ENCODE measurements at regions not wholly inside any gene's neighbourhood (a gene's known extent, or its start where the extent isn't known, plus 50 kb on each side); places are given as distances from the start of the nearest gene placed in this dataset.

GRCh38 chr2:128428415-128428814 lies 109.7 kb upstream of the HS6ST1 start:
- no peak for TF ChIP-seq CTCF (IDR thresholded peaks at IDR 0.05 in 4 of 5, conservative IDR thresholded peaks at IDR 0.05 in 1 of 5)
- no peak for TF ChIP-seq POLR2A (IDR thresholded peaks at IDR 0.05)
